Neural cell (in vitro differentiated cells): ENCODE measurements at regions not wholly inside any gene's neighbourhood (a gene's known extent, or its start where the extent isn't known, plus 50 kb on each side); places are given as distances from the start of the nearest gene placed in this dataset.

Experiments
- H2AFZ ChIP-seq: fragments of 200-600, 300-800 bp; sonication (generic), shearing (Covaris generic); 2 replicates; pipeline ENCODE4 v1.6.0; 2014; ENCODE audit warnings: low read depth, mild to moderate bottlenecking, antibody characterized with exemption, low read length, moderate library complexity
- H3F3A ChIP-seq: fragments of 200-600 bp; shearing (Covaris generic); 2 replicates; pipeline ENCODE4 v1.6.1; 2016; ENCODE audit warnings: mild to moderate bottlenecking, moderate library complexity, mixed read lengths, antibody characterized with exemption, low read length; ENCODE audit not compliant: insufficient read depth, poor library complexity, severe bottlenecking
- H3K27ac ChIP-seq: fragments of 200-600, 300-800 bp; sonication (generic), shearing (Covaris generic); 2 replicates; pipeline ENCODE4 v1.5.1; 2014; ENCODE audit warnings: mild to moderate bottlenecking, low read length, moderate library complexity
- H3K27me3 ChIP-seq: fragments of 300-800, 200-600 bp; sonication (generic), shearing (Covaris generic); 2 replicates; pipeline ENCODE4 v1.6.0; 2014; ENCODE audit warnings: mild to moderate bottlenecking, low read depth, low read length, moderate library complexity; ENCODE audit not compliant: insufficient read depth
- H3K36me3 ChIP-seq: fragments of 300-800, 200-600 bp; sonication (generic), shearing (Covaris generic); 2 replicates; pipeline ENCODE4 v1.5.1; 2014; ENCODE audit warnings: mild to moderate bottlenecking, antibody characterized with exemption, low read length, moderate library complexity; ENCODE audit not compliant: insufficient read depth
- H3K4me2 ChIP-seq: fragments of 300-800, 200-600 bp; sonication (generic), shearing (Covaris generic); 2 replicates; pipeline ENCODE4 v1.6.0; 2014; ENCODE audit warnings: mild to moderate bottlenecking, low read length
- H3K4me3 ChIP-seq: fragments of 300-800, 200-600 bp; sonication (generic), shearing (Covaris generic); 2 replicates; pipeline ENCODE4 v1.5.1; 2014; ENCODE audit warnings: mild to moderate bottlenecking, low read length, moderate library complexity
- H3K79me2 ChIP-seq: fragments of 200-600 bp; shearing (Covaris generic); replicated peaks from 2 replicates; pipeline ENCODE4 v1.6.0; 2014; ENCODE audit warnings: mild to moderate bottlenecking, low read length, moderate library complexity; ENCODE audit not compliant: insufficient read depth
- H3K9ac ChIP-seq: fragments of 300-800, 200-600 bp; sonication (generic), shearing (Covaris generic); 2 replicates; pipeline ENCODE4 v1.6.1; 2016; ENCODE audit warnings: mild to moderate bottlenecking, low read length, mixed read lengths
- H3K9me2 ChIP-seq: fragments of 200-600 bp; shearing (Covaris generic); 2 replicates; pipeline ENCODE4 v1.6.1; 2016; ENCODE audit warnings: mild to moderate bottlenecking, low read length, mixed read lengths; ENCODE audit not compliant: insufficient read depth
- H3K9me3 ChIP-seq: fragments of 200-600, 300-800 bp; sonication (generic), shearing (Covaris generic); 2 replicates; pipeline ENCODE4 v1.6.1; 2016; ENCODE audit warnings: mild to moderate bottlenecking, mixed run types, low read length, moderate library complexity, mixed read lengths
- H4K20me1 ChIP-seq: fragments of 200-600 bp; shearing (Covaris generic); 2 replicates; pipeline ENCODE4 v1.6.1; 2016; ENCODE audit warnings: mild to moderate bottlenecking, mixed run types; ENCODE audit not compliant: insufficient read depth
- EP300 ChIP-seq: fragments of 450-650 bp; conservative IDR thresholded peaks from 2 replicates; pipeline ENCODE4 v1.6.1; 2014; ENCODE audit warnings: antibody characterized with exemption, mild to moderate bottlenecking, moderate library complexity; ENCODE audit not compliant: poor library complexity, severe bottlenecking
- EZH2 ChIP-seq: fragments of 200-600, 300-800 bp; shearing (Covaris generic), sonication (generic); IDR thresholded peaks from 2 replicates; pipeline ENCODE4 v1.6.1; 2014; ENCODE audit warnings: antibody characterized with exemption, low read length, borderline replicate concordance, mild to moderate bottlenecking; ENCODE audit not compliant: insufficient read depth, poor library complexity, severe bottlenecking
- MXI1 ChIP-seq: fragments of 450-650 bp; conservative IDR thresholded peaks from 2 replicates; pipeline ENCODE4 v1.6.1; 2014; ENCODE audit warnings: antibody characterized with exemption, mild to moderate bottlenecking; ENCODE audit not compliant: poor library complexity, severe bottlenecking
- POLR2AphosphoS5 ChIP-seq: IDR thresholded peaks from 2 replicates; pipeline ENCODE4 v1.6.1; 2012
- RAD21 ChIP-seq: fragments of 450-650 bp; conservative IDR thresholded peaks from 2 replicates; pipeline ENCODE4 v1.6.1; 2014; ENCODE audit warnings: antibody characterized with exemption, mild to moderate bottlenecking, moderate library complexity
- SMC3 ChIP-seq: fragments of 450-650 bp; conservative IDR thresholded peaks from 2 replicates; pipeline ENCODE4 v1.6.1; 2014; ENCODE audit warnings: antibody characterized with exemption, mild to moderate bottlenecking, moderate library complexity; ENCODE audit not compliant: poor library complexity
- TAF1 ChIP-seq: IDR thresholded peaks from 2 replicates; pipeline ENCODE4 v1.6.1; 2012; ENCODE audit warnings: low read depth
- TF ChIP-seq, protein P1 (sequence below): fragments of 450-650 bp; IDR thresholded peaks from 2 replicates; pipeline ENCODE4 v1.5.1; 2014; ENCODE audit warnings: antibody characterized with exemption, mild to moderate bottlenecking, moderate library complexity; ENCODE audit not compliant: poor library complexity, severe bottlenecking
- TF ChIP-seq, protein P2 (sequence below): IDR thresholded peaks from 2 replicates; pipeline ENCODE4 v1.6.1; 2012; ENCODE audit warnings: borderline replicate concordance

DNA sequence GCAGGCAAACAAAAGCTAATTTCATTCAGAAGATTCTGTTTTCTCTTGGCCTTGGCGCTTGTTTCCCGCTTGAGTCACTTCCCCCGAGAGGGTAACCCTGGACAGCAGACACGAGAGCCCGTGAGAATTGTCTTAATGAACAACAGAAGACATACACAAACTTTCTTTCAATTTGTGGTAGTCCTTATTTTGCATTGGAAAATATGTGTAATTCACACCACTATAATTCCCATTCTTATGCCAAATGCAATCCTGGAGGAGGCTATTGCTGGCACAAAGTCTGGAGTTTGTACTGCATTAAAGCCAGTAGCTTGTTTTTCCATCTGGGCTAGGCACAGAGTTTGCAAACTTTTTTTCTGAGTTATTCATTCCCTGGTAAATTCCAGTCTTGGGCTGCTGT is 109.8 kb upstream of the IVNS1ABP start:
- no peaks in the 10 kb centered on the region for H3K9me3 ChIP-seq
- H3K9ac ChIP-seq: no peak overlapping the region
- no peak overlapping the region for H2AFZ ChIP-seq
- no peaks in the 10 kb centered on the region for H3K79me2 ChIP-seq
- no peak overlapping the region for H3K4me3 ChIP-seq
- TF ChIP-seq EP300 (no peak), SMC3 (no peak), EZH2 (no peak), POLR2AphosphoS5 (no peak), TAF1 (no peak), RAD21 (no peak), MXI1 (no peak)
- TF ChIP-seq, protein P1, sequence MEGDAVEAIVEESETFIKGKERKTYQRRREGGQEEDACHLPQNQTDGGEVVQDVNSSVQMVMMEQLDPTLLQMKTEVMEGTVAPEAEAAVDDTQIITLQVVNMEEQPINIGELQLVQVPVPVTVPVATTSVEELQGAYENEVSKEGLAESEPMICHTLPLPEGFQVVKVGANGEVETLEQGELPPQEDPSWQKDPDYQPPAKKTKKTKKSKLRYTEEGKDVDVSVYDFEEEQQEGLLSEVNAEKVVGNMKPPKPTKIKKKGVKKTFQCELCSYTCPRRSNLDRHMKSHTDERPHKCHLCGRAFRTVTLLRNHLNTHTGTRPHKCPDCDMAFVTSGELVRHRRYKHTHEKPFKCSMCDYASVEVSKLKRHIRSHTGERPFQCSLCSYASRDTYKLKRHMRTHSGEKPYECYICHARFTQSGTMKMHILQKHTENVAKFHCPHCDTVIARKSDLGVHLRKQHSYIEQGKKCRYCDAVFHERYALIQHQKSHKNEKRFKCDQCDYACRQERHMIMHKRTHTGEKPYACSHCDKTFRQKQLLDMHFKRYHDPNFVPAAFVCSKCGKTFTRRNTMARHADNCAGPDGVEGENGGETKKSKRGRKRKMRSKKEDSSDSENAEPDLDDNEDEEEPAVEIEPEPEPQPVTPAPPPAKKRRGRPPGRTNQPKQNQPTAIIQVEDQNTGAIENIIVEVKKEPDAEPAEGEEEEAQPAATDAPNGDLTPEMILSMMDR: no peak
- TF ChIP-seq, protein P2, sequence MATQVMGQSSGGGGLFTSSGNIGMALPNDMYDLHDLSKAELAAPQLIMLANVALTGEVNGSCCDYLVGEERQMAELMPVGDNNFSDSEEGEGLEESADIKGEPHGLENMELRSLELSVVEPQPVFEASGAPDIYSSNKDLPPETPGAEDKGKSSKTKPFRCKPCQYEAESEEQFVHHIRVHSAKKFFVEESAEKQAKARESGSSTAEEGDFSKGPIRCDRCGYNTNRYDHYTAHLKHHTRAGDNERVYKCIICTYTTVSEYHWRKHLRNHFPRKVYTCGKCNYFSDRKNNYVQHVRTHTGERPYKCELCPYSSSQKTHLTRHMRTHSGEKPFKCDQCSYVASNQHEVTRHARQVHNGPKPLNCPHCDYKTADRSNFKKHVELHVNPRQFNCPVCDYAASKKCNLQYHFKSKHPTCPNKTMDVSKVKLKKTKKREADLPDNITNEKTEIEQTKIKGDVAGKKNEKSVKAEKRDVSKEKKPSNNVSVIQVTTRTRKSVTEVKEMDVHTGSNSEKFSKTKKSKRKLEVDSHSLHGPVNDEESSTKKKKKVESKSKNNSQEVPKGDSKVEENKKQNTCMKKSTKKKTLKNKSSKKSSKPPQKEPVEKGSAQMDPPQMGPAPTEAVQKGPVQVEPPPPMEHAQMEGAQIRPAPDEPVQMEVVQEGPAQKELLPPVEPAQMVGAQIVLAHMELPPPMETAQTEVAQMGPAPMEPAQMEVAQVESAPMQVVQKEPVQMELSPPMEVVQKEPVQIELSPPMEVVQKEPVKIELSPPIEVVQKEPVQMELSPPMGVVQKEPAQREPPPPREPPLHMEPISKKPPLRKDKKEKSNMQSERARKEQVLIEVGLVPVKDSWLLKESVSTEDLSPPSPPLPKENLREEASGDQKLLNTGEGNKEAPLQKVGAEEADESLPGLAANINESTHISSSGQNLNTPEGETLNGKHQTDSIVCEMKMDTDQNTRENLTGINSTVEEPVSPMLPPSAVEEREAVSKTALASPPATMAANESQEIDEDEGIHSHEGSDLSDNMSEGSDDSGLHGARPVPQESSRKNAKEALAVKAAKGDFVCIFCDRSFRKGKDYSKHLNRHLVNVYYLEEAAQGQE: no peak
- no peak overlapping the region for H3K27ac ChIP-seq
- no peak overlapping the region for H3K4me2 ChIP-seq
- H3K27me3 ChIP-seq: no peaks in the 10 kb centered on the region
- H3K36me3 ChIP-seq: no peaks in the 10 kb centered on the region
- no peaks in the 10 kb centered on the region for H3F3A ChIP-seq
- no peaks in the 10 kb centered on the region for H3K9me2 ChIP-seq
- no peaks in the 10 kb centered on the region for H4K20me1 ChIP-seq

DNA sequence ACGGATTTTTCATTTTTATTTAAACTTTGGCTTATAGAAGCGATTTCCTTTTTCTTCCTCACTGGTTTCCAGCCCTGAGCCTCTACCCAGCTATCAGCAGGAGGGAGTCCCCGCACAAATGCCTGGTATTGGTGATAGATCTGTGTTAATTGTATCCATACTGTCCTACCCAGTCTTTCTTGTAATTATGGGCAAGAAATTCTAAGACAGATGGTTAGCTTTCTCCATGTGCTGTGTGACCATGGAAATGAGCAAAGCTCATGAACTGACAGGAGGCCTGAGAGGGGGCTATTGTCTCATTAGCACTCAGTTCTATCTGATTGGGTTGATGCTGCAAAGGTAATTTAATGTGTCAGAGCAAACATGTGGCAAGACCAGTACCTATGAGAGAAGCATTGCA is 108.1 kb upstream of the IVNS1ABP start:
- no peaks in the 10 kb centered on the region for H3K9me2 ChIP-seq
- no peak overlapping the region for H2AFZ ChIP-seq
- H3K79me2 ChIP-seq: no peaks in the 10 kb centered on the region
- TF ChIP-seq, protein P2: no peak
- TF ChIP-seq EP300: no peak
- no peak for TF ChIP-seq EZH2
- H3K4me2 ChIP-seq: no peak overlapping the region
- H3F3A ChIP-seq: no peaks in the 10 kb centered on the region
- H3K36me3 ChIP-seq: no peaks in the 10 kb centered on the region
- no peak overlapping the region for H3K9ac ChIP-seq
- H3K9me3 ChIP-seq: no peaks in the 10 kb centered on the region
- H3K27ac ChIP-seq: no peak overlapping the region
- no peaks in the 10 kb centered on the region for H3K27me3 ChIP-seq
- no peak overlapping the region for H3K4me3 ChIP-seq
- no peaks in the 10 kb centered on the region for H4K20me1 ChIP-seq
